SK-MEL-5 (cell line): ENCODE measurements at regions not wholly inside any gene's neighbourhood (a gene's known extent, or its start where the extent isn't known, plus 50 kb on each side); places are given as distances from the start of the nearest gene placed in this dataset.

Experiments used
- DNase-seq: peaks from one replicate; pipeline ENCODE4 v3.0.0-alpha.2; 2016; ENCODE audit warnings: low read depth, low spot score
- in situ Hi-C: cut with HindIII; loops from 2 replicates; pipeline ENCODE4 v1.10.0; 2016; ENCODE audit warnings: low sequenced_read_pairs, high pct_unique_total_duplicates, low pct_unique_long_range_greater_than_20kb
- small RNA-seq, 2 experiments: library from RNA; depleted of rRNA; stranded (forward); fragments of <200 nt; gene quantifications; one replicate each; pipeline ENCODE3, GENCODE V24; 2014

DNA sequence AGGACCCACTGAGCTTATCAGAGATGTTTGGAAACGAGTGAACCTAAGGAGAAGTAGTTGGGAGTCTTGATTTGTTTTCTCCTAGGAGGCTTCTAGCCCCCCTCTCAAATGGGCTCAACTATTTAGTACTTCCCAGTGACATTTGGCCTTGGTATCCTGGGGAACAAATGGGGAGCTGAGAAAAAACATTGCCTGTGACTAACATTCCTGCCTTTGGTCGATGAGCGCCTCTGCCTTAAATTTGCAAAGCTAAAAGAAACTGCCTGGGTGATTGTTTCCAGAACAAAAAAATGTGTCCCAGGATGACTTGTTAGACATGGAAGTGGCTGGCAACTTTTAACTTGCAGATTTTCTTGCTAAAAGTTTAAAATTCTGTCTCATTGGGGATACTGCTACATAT lies 58.8 kb upstream of the IGFBP7 start:
- DNase-seq, result no peak
- in situ Hi-C loops, result no loop called here

DNA sequence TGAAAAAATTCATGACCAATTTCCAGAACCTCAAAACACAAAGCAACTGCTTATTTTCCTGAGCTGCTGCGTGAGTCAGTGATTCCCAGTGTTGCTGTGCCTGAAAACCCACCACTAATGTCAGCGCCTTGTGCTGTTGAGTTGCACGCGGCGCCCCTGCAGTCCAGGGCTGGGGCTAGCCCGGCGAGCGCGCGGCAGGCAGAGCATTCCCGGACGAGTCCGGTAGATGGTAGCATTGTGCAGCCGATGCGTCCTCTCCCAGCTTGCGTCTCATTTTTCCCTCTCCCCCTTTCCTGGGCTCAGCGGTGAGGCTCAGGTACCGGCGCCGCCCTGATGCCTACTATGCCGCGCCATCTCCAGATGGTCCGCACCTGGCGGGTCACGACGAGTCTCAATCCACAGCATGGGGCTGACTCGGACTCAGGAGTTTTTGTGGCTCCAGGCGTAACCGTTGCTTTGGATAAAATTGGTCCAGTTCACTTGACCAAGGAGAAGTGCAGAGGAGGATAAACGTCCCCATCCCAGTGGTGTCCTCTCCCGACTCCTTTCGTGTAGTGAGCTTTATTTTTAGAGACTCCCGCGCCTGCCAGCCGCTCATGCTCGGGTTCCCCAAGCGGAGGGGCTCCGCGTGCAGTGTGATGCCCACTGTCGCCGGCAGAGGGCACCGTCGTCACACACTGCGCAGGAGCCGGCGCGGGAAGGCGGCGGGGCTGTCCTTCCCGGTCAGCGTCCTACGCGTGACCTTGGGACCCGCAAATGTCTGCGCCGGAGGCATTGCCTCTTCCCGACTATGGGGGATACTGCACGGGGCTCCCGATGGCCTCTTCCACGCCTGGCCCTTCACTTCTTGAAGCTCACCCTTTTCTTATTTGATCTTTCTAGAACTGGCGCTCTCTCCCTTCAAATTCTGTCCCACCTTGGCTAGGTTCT lies 53.6 kb upstream of the IGFBP7 start:
- peak; percentile 78 for DNase-seq
- in situ Hi-C loops, result no loop called here

- in situ Hi-C loops, result no loop called here
- no peak for DNase-seq
Observed at GRCh38 chr4:57162499-57163019, 52.4 kb upstream of the IGFBP7 start.

Small RNA genes lying in the stretch of these regions (small RNA-seq; reads per million reads assigned to genes)
- gene SRIP1, result 0 reads per million in 2 experiments
